GM18505 (cell line): ENCODE measurements at regions not wholly inside any gene's neighbourhood (a gene's known extent, or its start where the extent isn't known, plus 50 kb on each side); places are given as distances from the start of the nearest gene placed in this dataset.

ENCODE experiments used
- ATAC-seq: cut with Tn5 transposase; IDR thresholded peaks from one replicate; pipeline ENCODE4 v1.9.1; 2021; ENCODE audit not compliant: unreplicated experiment
- POLR2A ChIP-seq: IDR thresholded peaks from 4 replicates; pipeline ENCODE4 v1.6.1; 2011; ENCODE audit warnings: borderline replicate concordance; ENCODE audit not compliant: insufficient read depth, insufficient read length; ENCODE audit errors: extremely low read depth

GRCh38 chr6:126600258-126600916 lies 260.5 kb downstream of the CENPW start:
- no peak for TF ChIP-seq POLR2A

GRCh38 chr6:126603410-126603809 lies 263.5 kb downstream of the CENPW start:
- no peak for TF ChIP-seq POLR2A
- no peak for ATAC-seq

More at GRCh38 chr6:126600258-126600916, 260.5 kb downstream of the CENPW start:
- no peak for ATAC-seq

- no peak for TF ChIP-seq POLR2A
- ATAC-seq, result no peak
These were observed 265.2 kb downstream of the CENPW start for GRCh38 chr6:126605089-126605488.

GRCh38 chr6:126607289-126607688 lies 267.4 kb downstream of the CENPW start:
- no peak for ATAC-seq
- no peak for TF ChIP-seq POLR2A

- no peak for TF ChIP-seq POLR2A
- no peak for ATAC-seq
These were observed 268.8 kb downstream of the CENPW start for GRCh38 chr6:126608681-126609080.

- no peak for TF ChIP-seq POLR2A
- peak; percentile 69 for ATAC-seq
These were observed 275.0 kb downstream of the CENPW start for GRCh38 chr6:126614642-126615504.

- ATAC-seq, result no peak
- no peak for TF ChIP-seq POLR2A
These were observed 277.0 kb downstream of the CENPW start for GRCh38 chr6:126616866-126617265.

- no peak for TF ChIP-seq POLR2A
- no peak for ATAC-seq
These were observed 278.9 kb downstream of the CENPW start for GRCh38 chr6:126618639-126619343.

GRCh38 chr6:126620719-126621118 lies 280.8 kb downstream of the CENPW start:
- no peak for TF ChIP-seq POLR2A
- no peak for ATAC-seq

- no peak for ATAC-seq
- no peak for TF ChIP-seq POLR2A
These were observed 285.1 kb downstream of the CENPW start for GRCh38 chr6:126625019-126625418.

- TF ChIP-seq POLR2A, result no peak
- peak; percentile 58 for ATAC-seq
These were observed 288.2 kb downstream of the CENPW start for GRCh38 chr6:126628125-126628524.

GRCh38 chr6:126631363-126631762 lies 291.4 kb downstream of the CENPW start:
- TF ChIP-seq POLR2A, result no peak
- ATAC-seq, result no peak

- ATAC-seq, result no peak
These were observed 292.4 kb downstream of the CENPW start for GRCh38 chr6:126632271-126632670.

More at GRCh38 chr6:126632271-126632670, 292.4 kb downstream of the CENPW start:
- TF ChIP-seq POLR2A, result no peak
